GM13977 (cell line): ENCODE measurements at regions not wholly inside any gene's neighbourhood (a gene's known extent, or its start where the extent isn't known, plus 50 kb on each side); places are given as distances from the start of the nearest gene placed in this dataset.

ENCODE experiments used
- DNase-seq: peaks from one replicate; pipeline ENCODE4 v3.0.0; 2012; ENCODE audit warnings: low spot score
- in situ Hi-C: fragments of 300-500 bp; cut with MboI; formaldehyde crosslinking; loops from one replicate; pipeline ENCODE4 v1.12.0; 2022; ENCODE audit warnings: low sequenced_read_pairs, low pct_unique_long_range_greater_than_20kb, mixed read lengths, inconsistent platforms; ENCODE audit not compliant: unreplicated experiment
- TF ChIP-seq, protein P1 (sequence below): IDR thresholded peaks from 2 replicates; pipeline ENCODE4 v1.5.1; 2012; ENCODE audit warnings: mild to moderate bottlenecking, control low read depth; ENCODE audit not compliant: insufficient read depth; ENCODE audit errors: extremely low read depth, missing control alignments

DNA sequence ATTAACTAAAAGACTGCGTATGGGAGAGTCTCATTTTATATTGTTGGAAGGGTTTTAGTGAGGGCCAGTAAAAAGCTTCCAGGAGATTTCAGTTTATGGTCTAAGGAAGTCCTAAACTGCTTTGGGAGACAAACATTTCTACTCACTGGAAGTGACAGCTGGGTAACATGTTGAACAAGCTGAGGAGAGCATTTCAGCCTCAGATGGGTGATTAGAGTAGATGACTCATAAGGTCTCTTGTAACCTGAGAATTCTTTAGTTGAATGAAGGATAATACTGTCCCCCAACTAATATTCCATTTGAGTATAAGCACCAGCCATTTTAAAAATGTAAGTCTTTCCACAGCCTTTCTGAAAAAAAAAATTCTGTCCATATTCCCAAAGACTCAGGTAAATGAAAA lies 218.0 kb upstream of the C9orf72 start:
- TF ChIP-seq, protein P1, sequence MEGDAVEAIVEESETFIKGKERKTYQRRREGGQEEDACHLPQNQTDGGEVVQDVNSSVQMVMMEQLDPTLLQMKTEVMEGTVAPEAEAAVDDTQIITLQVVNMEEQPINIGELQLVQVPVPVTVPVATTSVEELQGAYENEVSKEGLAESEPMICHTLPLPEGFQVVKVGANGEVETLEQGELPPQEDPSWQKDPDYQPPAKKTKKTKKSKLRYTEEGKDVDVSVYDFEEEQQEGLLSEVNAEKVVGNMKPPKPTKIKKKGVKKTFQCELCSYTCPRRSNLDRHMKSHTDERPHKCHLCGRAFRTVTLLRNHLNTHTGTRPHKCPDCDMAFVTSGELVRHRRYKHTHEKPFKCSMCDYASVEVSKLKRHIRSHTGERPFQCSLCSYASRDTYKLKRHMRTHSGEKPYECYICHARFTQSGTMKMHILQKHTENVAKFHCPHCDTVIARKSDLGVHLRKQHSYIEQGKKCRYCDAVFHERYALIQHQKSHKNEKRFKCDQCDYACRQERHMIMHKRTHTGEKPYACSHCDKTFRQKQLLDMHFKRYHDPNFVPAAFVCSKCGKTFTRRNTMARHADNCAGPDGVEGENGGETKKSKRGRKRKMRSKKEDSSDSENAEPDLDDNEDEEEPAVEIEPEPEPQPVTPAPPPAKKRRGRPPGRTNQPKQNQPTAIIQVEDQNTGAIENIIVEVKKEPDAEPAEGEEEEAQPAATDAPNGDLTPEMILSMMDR: no peak
- in situ Hi-C loops: no loop called here
- DNase-seq: no peak

DNA sequence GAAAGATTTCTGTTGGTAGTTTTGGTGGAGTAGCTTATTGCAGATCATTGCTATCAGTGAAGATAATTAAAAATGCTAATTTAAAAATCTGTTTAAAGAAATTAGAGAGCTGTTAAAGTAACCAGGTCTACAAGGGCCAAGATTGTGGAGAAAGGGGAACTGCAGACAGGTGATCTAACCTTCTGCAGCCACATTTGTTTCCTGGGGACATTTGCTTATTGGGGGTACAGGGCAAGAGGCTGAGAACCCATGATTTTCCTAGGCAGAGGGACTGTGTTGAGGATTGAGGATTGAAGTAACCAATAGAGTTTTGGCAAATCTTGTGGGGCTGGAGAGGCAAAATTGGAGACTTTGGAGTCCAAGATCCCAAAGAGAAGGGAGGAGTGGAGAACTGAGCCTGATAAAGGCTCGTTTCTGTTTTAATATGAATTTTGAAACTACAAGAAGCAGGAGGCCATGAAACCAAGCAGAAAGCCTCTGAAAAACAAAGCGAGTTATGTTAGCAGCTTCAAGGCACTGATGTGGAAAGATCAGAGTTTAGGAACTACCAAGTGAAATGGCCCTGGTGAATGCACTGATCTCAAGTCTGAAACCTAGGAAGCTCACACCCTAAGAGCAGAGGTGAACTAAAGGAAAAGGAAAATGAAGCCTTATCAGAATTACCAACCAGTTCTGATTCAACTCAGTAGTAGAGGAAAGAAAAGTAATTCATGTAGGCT lies 219.8 kb upstream of the C9orf72 start:
- in situ Hi-C loops: no loop called here
- TF ChIP-seq, protein P1: no peak
- DNase-seq: no peak

DNA sequence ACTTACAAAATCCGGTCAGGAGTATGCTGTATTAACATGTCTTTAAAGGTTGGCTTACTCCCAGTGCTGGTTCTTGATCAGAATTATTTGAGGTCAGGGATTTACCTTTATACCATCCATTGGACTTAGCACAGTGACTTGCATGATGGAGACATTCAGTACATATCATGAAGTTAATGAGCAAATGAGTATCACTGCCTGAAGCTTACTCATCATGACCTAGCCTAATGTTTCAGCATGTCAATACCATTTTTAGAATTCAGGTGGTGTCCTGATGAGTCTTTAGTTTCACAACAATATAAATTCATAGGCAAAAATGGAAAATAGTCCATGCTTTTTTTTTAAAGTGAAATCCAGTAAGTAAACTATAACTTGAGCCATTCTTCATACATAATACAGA lies 226.0 kb upstream of the C9orf72 start:
- TF ChIP-seq, protein P1: no peak
- DNase-seq: no peak
- in situ Hi-C loops: no loop called here

DNA sequence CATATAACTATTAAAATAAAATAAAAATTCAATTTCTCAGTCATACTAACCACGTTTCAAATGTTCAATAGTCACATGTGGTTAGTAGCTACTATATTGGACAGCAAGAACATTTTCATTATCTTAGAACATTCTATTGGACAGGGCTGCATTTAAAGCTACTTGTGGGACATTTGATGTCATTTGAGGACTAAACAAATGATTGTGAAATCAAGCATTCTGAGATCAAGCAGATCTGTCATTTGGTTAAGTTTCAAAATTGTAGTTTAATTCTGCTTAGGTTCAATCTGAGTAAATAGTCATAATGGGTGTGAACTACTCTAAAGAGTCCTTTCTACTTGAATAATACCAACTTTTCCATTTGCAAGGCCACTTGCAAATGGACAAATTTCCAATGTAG lies 226.9 kb upstream of the C9orf72 start:
- no peak for DNase-seq
- TF ChIP-seq, protein P1: no peak
- in situ Hi-C loops: no loop called here

DNA sequence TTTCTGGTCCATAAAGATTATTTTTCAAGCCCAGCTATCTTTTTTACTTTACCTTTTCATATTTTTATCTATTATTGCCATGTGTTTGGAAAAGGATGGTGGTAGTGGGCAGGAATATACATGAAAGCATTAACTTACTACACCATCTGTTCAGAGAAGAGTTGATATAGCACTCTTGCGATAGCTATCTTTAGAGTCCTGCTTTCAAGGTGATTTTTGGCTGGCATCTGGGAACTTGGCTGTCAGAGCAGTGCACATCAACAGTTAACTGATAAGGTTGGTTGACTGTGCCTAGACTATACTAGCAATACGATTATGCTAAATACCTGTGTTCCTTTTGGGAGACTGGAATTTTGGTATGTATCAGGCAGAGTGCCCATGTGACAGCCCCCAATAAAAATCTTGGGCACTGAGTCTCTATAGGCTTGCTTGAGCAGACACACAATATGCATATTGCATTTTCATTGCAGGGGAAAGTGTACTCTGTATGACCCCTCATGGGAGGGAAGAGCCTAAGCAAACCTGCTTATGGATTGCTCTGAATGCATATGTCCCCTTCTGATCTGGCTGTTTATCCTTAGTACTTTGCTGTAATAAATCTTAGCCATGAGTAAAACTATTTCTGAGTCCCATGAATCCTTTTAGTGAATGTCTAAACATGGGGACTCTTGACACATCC lies 227.6 kb upstream of the C9orf72 start:
- no peak for DNase-seq
- TF ChIP-seq, protein P1: no peak
- in situ Hi-C loops: no loop called here

DNA sequence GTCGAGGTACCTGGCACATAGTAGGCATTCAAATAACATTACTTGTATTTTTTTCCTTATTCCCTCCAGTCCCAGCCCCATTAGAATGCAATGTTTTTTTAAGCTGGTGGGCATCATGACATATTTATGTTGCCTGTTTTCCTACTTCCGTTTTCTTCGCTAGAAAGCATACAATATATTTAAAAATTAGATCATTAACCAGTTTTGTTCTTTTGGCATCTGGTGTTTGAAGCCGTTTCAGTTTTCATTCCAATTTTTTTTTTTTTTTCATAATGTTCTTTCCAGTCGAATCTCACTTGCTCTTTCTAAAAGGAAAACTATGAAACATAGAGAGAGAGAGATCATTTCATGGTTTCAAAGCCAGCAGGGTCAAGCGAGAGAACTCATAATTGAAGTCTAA lies 228.3 kb upstream of the C9orf72 start:
- no peak for DNase-seq
- in situ Hi-C loops: no loop called here
- TF ChIP-seq, protein P1: no peak

DNA sequence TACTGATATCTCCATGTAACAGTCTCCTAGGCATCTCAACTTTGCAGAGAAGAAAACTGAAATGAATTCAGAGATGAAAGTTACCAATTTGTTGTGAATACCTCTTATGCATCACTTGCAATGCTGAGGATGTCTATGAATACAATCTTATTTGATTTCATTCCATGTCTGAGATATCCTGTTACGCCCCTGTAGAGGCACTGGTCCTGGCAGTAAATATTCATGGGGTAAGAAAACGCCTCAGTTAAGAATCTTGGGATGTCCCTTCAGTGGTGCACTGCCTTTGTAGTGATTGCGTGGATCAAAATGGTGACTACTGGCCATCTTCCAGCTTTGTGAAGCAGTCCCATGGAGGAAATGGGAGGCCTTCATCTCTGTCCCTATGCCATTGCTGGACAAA lies 229.1 kb upstream of the C9orf72 start:
- no peak for DNase-seq
- TF ChIP-seq, protein P1: no peak
- in situ Hi-C loops: no loop called here
